ENCODE measurements at regions not wholly inside any gene's neighbourhood (a gene's known extent, or its start where the extent isn't known, plus 50 kb on each side); places are given as distances from the start of the nearest gene placed in this dataset.

DNA sequence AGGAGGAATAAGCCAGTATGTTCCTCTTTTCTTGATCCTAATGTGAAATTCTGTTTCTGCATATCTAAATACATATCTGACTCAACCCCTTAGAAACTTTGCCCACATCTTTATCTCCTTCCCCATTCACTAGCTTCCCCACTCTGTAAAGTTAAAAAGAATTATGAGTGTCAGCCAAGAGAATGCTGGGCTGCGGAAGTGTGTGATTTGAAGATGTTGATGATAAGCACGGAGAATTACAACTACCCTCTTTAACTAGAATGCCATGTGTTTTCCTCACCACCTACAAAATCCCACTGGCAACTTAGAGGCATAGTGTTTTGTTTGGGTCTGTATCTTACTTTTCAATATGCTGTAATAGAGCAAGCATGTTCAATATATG is 490.4 kb upstream of the FANCL start:
- TF ChIP-seq CTCF (IDR thresholded peaks at IDR 0.05; ENCODE audit: low read length) (no peak), EZH2 (IDR thresholded peaks at IDR 0.05; ENCODE audit: borderline replicate concordance, low read length) (no peak)

Data from OCI-LY1 (cell line).